ENCODE measurements at regions not wholly inside any gene's neighbourhood (a gene's known extent, or its start where the extent isn't known, plus 50 kb on each side); places are given as distances from the start of the nearest gene placed in this dataset.

- 86% methylated on average over 7 of the region's 7 CpGs for WGBS (ENCODE audit: low lambda C conversion rate, missing lambda C conversion rate)
- H3K4me2 ChIP-seq: no peak overlapping the region
- TF ChIP-seq EZH2 (IDR thresholded peaks at IDR 0.05; ENCODE audit: borderline replicate concordance): no peak
- no peak for TF ChIP-seq CTCF (IDR thresholded peaks at IDR 0.05; ENCODE audit: poor library complexity)
- no peak for TF ChIP-seq EZH2phosphoT487 (IDR thresholded peaks at IDR 0.05; ENCODE audit: low read depth, severe bottlenecking, unreplicated experiment)
Measured at GRCh38 chr13:40172878-40173277, 493.6 kb downstream of the FOXO1 start.

GRCh38 chr13:40175639-40176038 is 490.8 kb downstream of the FOXO1 start:
- no peak for TF ChIP-seq EZH2phosphoT487 (IDR thresholded peaks at IDR 0.05; ENCODE audit: low read depth, severe bottlenecking, unreplicated experiment)
- TF ChIP-seq EZH2 (IDR thresholded peaks at IDR 0.05; ENCODE audit: borderline replicate concordance): no peak
- TF ChIP-seq CTCF (IDR thresholded peaks at IDR 0.05; ENCODE audit: poor library complexity): no peak
- H3K27me3 ChIP-seq: peaks cover 5% of the 10 kb centered on the region
- peak overlapping the region; percentile 35 for H3K27ac ChIP-seq
- no peak overlapping the region for H2AFZ ChIP-seq
- no peak for DNase-seq (ENCODE audit: low spot score)
- no peaks in the 10 kb centered on the region for H3K9me3 ChIP-seq (ENCODE audit: low read depth)
- no peaks in the 10 kb centered on the region for H4K20me1 ChIP-seq (ENCODE audit: insufficient read depth, poor library complexity, severe bottlenecking)
- H3K4me2 ChIP-seq: no peak overlapping the region
- no peaks in the 10 kb centered on the region for H3K79me2 ChIP-seq
- H3K9me2 ChIP-seq (replicated peaks; ENCODE audit: insufficient read depth): no peaks in the 10 kb centered on the region
- no peak overlapping the region for H3K4me3 ChIP-seq
- H3K4me1 ChIP-seq (ENCODE audit: insufficient read depth): peaks cover 8% of the 10 kb centered on the region
- no peaks in the 10 kb centered on the region for H3K36me3 ChIP-seq (replicated peaks; ENCODE audit: insufficient read depth, low read depth)

More at GRCh38 chr13:40172878-40173277, 493.6 kb downstream of the FOXO1 start:
- Histone ChIP-seq H3K9me2 (replicated peaks; ENCODE audit: insufficient read depth) (no peaks in the 10 kb centered on the region), H3K79me2 (no peaks in the 10 kb centered on the region), H3K4me3 (no peak overlapping the region), H3K36me3 (replicated peaks; ENCODE audit: insufficient read depth, low read depth) (no peaks in the 10 kb centered on the region), H4K20me1 (ENCODE audit: insufficient read depth, poor library complexity, severe bottlenecking) (no peaks in the 10 kb centered on the region), H3K27ac (no peak overlapping the region), H3K9me3 (ENCODE audit: low read depth) (no peaks in the 10 kb centered on the region), H3K4me1 (ENCODE audit: insufficient read depth) (no peaks in the 10 kb centered on the region), H3K27me3 (peaks cover 17% of the 10 kb centered on the region), H2AFZ (no peak overlapping the region)
- DNase-seq (ENCODE audit: low spot score): no peak

GRCh38 chr13:40176242-40176641 is 490.2 kb downstream of the FOXO1 start:
- Histone ChIP-seq H3K79me2 (no peaks in the 10 kb centered on the region), H3K4me3 (no peak overlapping the region), H3K4me1 (ENCODE audit: insufficient read depth) (peaks cover 8% of the 10 kb centered on the region), H3K36me3 (replicated peaks; ENCODE audit: insufficient read depth, low read depth) (no peaks in the 10 kb centered on the region), H3K4me2 (no peak overlapping the region), H3K9me3 (ENCODE audit: low read depth) (no peaks in the 10 kb centered on the region), H3K9me2 (replicated peaks; ENCODE audit: insufficient read depth) (no peaks in the 10 kb centered on the region), H2AFZ (no peak overlapping the region), H3K27me3 (peaks cover 5% of the 10 kb centered on the region), H3K27ac (peak overlapping the region; percentile 8), H4K20me1 (ENCODE audit: insufficient read depth, poor library complexity, severe bottlenecking) (no peaks in the 10 kb centered on the region)
- DNase-seq (ENCODE audit: low spot score): no peak
- 97% methylated on average over 7 of the region's 7 CpGs for WGBS (ENCODE audit: low lambda C conversion rate, missing lambda C conversion rate)
- no peak for TF ChIP-seq CTCF (IDR thresholded peaks at IDR 0.05; ENCODE audit: poor library complexity)
- TF ChIP-seq EZH2 (IDR thresholded peaks at IDR 0.05; ENCODE audit: borderline replicate concordance): no peak
- TF ChIP-seq EZH2phosphoT487 (IDR thresholded peaks at IDR 0.05; ENCODE audit: low read depth, severe bottlenecking, unreplicated experiment): no peak

GRCh38 chr13:40178130-40178529 is 488.3 kb downstream of the FOXO1 start:
- Histone ChIP-seq H2AFZ (no peak overlapping the region), H3K9me3 (ENCODE audit: low read depth) (no peaks in the 10 kb centered on the region), H3K4me1 (ENCODE audit: insufficient read depth) (peaks cover 22% of the 10 kb centered on the region), H3K27me3 (no peaks in the 10 kb centered on the region), H4K20me1 (ENCODE audit: insufficient read depth, poor library complexity, severe bottlenecking) (no peaks in the 10 kb centered on the region), H3K36me3 (replicated peaks; ENCODE audit: insufficient read depth, low read depth) (no peaks in the 10 kb centered on the region), H3K4me3 (no peak overlapping the region), H3K79me2 (no peaks in the 10 kb centered on the region), H3K4me2 (no peak overlapping the region), H3K27ac (no peak overlapping the region), H3K9me2 (replicated peaks; ENCODE audit: insufficient read depth) (no peaks in the 10 kb centered on the region)
- TF ChIP-seq EZH2phosphoT487 (IDR thresholded peaks at IDR 0.05; ENCODE audit: low read depth, severe bottlenecking, unreplicated experiment) (no peak), EZH2 (IDR thresholded peaks at IDR 0.05; ENCODE audit: borderline replicate concordance) (no peak), CTCF (IDR thresholded peaks at IDR 0.05; ENCODE audit: poor library complexity) (no peak)
- 75% methylated on average over 5 of the region's 5 CpGs for WGBS (ENCODE audit: low lambda C conversion rate, missing lambda C conversion rate)
- DNase-seq (ENCODE audit: low spot score): no peak
